Activated CD4-positive, CD25-positive, alpha-beta regulatory T cell treated with anti-CD3 and anti-CD28 coated beads, Interleukin-2, amount 50 U/mL, for 24 hours (primary cell): ENCODE measurements at regions not wholly inside any gene's neighbourhood (a gene's known extent, or its start where the extent isn't known, plus 50 kb on each side); places are given as distances from the start of the nearest gene placed in this dataset.

Experiments
- ATAC-seq, 2 donors: fragments of 150-1000 bp; cut with Tn5 transposase; one replicate each; pipeline ENCODE4 v1.10.0; 2021; ENCODE audit warnings: mild to moderate bottlenecking in 1 of 2, moderate library complexity in 1 of 2

GRCh38 chr7:25520017-25520416 lies 291.7 kb upstream of the NPVF start:
- peak in 1 of 2 donors; percentile 35 for ATAC-seq

- ATAC-seq: no peak
Observed at GRCh38 chr7:25520516-25520915, 292.2 kb upstream of the NPVF start.

DNA sequence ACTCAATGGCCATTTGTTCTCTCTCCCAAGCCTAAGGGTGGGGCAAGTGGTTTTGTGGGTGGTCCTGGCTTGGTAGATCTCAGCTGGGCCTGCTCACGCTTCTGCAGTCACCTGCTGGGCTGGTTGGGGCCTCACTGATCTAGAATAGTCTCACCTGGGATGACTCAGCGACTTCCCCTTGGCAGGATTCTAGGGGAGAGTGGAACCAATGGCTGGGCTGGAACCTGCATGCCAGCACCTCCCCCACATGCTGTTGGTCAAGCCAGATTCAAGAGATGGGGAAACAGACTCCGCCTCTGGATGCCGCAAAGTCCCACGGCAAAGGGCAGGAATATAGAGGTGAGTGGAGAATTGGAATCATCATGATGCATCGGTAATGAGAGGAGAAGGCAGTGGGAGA lies 292.9 kb upstream of the NPVF start:
- ATAC-seq: no peak

GRCh38 chr7:25522727-25523126 lies 294.4 kb upstream of the NPVF start:
- ATAC-seq: no peak

DNA sequence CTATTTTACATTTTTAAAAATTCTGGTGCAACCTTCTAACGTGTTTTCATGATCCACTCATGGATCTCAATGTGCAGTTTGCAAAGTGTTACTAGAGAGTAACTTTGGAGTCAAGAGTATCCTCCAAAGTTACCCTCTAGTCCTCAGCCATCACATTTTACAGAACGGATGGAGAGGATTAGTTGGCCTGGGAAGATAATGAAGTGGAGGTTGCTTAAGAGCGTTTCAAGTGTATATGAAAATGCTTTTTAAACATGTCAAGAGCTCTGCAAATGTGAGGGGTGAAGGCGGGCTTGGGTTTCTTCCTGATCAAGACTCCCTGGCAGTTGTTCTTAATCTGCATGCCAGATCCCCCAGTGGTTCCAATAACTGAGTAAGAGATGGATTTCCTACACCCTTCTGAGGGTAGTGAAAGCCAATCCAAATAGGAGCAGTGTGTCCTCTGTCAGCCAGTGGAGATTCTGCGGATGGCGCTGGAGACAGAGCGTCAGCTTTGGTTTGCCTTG lies 299.4 kb upstream of the NPVF start:
- ATAC-seq: no peak

DNA sequence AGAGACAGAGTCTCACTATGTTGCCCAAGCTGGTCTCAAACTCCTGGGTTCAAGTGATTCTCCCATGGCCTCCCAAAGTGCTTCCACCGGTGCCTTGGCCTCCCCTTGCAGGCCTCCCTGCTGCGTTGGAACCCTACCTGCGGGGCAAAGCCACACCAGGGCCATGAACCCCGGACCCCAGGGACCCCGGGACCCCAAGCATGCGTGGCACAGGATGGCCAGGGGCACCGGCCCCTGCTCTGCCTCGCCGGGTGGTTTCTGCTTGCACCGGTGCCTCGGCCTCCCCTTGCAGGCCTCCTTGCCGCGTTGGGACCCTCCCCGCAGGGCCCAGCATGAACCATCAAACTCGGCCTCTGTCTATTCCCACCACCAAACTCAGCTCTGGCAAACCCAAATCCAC lies 301.0 kb upstream of the NPVF start:
- ATAC-seq: no peak

DNA sequence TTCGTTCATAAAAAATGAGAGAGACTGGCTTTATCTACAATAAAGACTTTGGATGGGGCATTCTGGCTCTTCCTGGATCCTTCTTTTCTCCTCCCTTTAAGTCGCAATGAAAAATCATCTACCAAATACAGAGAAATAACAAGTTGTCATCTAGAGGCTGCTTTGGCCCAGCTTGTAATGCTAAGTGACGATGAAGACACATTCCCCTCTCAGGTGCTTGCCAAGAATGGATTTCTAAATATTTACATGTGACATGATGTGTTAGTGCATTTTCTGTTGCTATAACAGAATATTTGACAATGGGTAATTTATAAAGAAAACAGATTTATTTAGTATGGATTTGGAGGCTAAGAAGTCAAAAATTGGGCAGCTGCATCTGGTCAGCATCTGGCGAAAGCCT lies 308.6 kb upstream of the NPVF start:
- no peak for ATAC-seq

- ATAC-seq: no peak
Observed at GRCh38 chr7:25537662-25538375, 309.5 kb upstream of the NPVF start.

DNA sequence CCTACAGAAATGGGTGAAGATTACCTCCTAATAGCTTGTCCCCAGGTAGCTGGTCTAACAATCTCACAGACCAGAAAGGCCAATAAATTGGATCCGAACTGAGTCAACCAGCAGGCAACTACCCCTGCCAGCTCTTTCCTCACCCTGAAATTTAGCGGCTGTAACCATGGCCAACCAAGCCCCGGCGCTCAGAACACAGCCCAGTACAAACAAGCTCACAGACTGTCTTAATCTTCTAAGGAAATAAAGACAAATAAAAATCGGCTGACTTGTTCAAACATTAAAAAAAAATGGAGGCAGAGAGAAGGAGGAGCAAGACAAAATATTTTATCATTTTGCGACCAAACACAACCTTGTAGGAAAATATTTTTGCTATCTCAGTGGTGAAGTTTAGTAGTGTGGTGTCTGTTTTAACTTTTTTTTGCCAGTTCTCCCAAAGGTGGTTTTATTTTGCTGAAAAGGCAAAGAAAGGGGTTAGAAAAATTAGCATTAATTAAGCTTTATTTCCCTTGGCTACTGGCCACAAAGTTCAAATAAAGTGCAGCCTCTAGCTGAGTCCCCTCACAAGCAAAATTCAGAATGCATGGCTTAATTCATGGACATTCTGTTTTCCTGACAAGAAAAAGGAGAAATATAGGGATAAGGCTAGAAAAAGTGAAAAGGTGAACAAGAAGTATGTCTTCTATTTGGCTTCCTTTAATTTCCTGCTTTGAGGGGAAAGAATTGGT lies 313.0 kb upstream of the NPVF start:
- no peak for ATAC-seq

GRCh38 chr7:25541877-25542276 lies 313.6 kb upstream of the NPVF start:
- no peak for ATAC-seq

- no peak for ATAC-seq
Observed at GRCh38 chr7:25543210-25543609, 314.9 kb upstream of the NPVF start.

DNA sequence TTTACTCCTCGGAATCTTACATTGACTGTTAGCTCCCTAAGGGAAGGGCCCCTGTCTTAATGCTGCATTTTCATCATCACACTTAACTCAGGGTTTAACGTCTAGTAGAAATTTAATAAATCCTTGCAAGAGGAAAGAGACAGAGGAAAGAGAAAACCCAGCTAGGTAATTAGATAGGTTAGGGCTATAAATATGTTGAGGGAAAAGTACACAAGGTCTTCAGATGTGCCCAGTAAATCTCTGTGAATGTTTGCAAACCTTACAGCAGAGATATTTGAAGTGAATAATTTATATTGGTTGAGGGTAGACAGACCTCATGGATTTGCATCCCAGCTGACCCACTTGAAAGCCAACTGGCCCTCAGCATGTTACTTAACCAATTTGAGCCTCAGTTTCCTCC lies 315.5 kb upstream of the NPVF start:
- ATAC-seq: no peak

- ATAC-seq: no peak
Observed at GRCh38 chr7:25544254-25544653, 316.0 kb upstream of the NPVF start.

DNA sequence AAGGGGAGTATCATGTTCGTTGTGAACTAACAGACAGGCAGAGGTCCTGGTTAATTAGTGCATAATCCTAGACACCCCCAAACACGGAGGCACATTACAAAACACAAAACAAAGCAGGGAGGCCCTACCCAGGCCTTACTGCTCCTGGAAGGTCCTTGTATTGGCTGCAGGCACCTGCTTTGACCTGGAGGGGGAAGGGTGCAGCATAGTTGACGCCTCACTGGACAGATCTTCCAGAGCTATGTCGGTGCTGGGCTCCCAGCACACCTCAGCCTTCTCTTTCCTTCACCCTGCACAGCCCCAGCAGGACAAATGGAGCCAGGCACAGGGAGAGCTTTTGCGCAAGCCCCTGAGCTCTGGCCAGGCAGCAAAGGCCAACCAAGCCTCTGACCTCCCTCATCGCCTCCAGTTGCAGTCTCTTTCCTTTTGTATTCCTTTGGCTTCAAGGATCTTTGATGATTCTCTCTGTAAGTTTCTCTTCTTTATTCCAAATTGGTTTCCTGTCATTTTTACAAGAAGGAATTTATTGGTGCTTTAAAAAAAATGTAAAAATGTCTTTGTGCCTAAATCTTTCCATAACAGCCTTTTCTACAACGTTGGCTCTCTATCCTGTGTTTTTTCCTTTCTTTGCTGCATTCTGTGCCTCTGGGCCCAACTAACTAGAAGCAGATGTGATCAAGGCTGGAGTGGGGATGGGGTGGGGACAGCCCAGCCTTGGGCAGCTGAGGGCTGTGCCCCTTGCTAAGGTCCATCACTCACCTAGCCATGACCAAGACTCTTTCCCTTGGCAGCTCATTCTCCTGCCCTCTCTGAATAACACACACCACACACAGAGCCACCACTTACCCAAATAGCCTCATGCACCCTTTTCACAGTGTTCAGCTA lies 317.1 kb upstream of the NPVF start:
- no peak for ATAC-seq

GRCh38 chr7:25546306-25546705 lies 318.0 kb upstream of the NPVF start:
- ATAC-seq: no peak

GRCh38 chr7:25549271-25549921 lies 321.1 kb upstream of the NPVF start:
- no peak for ATAC-seq

DNA sequence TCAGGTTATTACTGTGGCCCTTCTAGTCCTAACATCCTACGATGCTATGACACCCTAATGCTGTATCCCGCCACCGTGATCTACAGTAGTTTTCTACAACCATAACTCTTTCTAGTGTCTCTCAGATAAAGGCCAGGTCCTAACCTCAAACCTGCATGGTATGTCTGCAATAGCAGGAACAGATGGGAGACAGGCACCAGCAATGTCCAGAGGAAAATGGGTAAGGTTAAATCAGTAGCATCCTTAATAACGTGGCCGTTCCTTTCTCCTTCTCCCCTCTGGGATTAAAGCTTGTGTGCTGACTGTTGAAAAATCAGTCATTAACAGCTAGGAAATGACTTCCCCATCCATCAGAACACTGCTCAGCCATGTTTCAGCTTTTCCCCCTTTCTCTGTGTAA lies 321.9 kb upstream of the NPVF start:
- no peak for ATAC-seq

- no peak for ATAC-seq
Observed at GRCh38 chr7:25552998-25553397, 324.7 kb upstream of the NPVF start.

DNA sequence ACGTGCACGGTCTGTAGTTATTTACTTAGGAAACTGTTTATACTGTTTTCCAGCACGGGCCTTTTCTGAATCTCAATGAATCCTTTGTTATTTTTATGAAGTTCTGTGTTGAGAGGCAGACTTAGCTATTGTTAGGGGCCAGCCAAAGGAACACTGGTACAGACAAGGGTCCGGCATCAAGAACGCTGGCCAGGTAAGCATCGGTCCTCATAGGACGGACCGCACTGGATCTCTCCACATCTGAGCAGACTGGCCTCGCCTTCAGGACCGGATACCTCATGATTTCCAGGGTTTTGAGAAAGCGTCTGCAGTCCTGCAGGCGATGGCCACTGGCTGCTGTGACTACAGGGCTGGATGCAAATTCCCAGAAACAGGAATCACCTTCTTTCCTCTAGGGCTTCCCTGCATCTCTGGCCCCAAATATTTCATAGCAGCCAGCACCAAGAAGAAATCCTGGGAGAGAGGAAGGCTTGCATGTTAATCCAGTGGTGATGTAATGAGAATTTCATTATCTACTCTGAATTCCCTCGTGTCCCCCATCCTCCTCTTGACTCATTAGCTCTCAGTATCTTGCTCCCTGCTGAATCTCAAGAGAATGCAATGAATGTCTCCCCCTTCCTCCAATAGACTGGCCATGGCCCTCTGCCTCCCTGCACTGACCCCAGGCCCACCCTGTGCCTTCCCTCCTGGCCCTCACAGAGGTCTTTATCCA lies 325.4 kb upstream of the NPVF start:
- no peak for ATAC-seq

- ATAC-seq: peak in 1 of 2 donors; percentile 30
Observed at GRCh38 chr7:25557379-25557917, 329.2 kb upstream of the NPVF start.

DNA sequence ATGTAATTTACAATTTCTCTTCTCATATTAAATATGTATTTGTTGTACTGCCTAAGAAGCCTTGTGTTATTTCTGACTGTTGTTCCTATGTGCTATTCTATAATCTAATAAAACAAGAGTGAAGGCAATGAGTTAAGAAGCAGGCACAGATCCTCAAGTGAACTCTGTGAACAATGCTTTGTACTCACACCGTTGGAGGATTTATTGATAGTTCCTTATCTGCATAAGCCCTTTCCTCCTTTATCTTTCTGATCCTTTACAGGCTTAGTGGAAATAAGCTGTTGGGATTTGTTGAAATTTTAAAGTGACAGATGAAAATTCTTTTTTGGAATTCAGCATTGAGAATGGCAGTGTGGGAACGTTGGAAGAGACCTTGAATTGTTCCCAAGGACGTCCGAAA lies 329.6 kb upstream of the NPVF start:
- ATAC-seq: no peak

DNA sequence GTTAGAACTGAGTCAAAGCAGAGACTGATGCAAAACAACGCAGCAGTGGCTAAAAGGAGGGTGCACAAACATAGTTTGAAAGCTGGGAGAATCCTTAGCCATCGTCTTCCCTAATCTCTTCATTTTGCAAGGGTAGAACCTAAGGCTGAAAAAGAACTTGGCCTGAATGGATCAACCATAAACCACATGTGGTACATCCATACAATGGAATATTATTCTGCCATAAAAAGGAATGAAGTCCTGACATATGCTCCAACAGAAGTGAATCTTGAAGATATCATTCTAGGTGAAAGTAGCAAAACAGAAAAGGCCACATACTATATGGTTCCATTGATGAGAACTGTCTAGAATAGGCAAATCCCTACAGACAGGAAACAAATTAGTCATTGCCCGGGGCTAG lies 330.3 kb upstream of the NPVF start:
- no peak for ATAC-seq
